ENCODE measurements at regions not wholly inside any gene's neighbourhood (a gene's known extent, or its start where the extent isn't known, plus 50 kb on each side); places are given as distances from the start of the nearest gene placed in this dataset.
"Not testable (repeated sequence)": the region's sequence is repeated elsewhere in the genome, so short reads cannot be mapped to it uniquely, and the experiment has no call there.

- H3K27ac Mint-ChIP-seq, CTCF ChIA-PET, H3K27me3 Mint-ChIP-seq: not testable (repeated sequence)
Observed at GRCh38 chr3:105296182-105296822, 70.4 kb upstream of the ALCAM start.

GRCh38 chr3:105304487-105304886, 62.2 kb upstream of the ALCAM start:
- Mint-ChIP-seq H3K27me3 (no peaks in the 10 kb centered on the region), H3K9me3 (peaks cover 6% of the 10 kb centered on the region), H3K36me3 (no peaks in the 10 kb centered on the region), H3K4me3 (no peak overlapping the region), H3K27ac (no peak overlapping the region), H3K4me1 (no peaks in the 10 kb centered on the region)
- CTCF ChIA-PET, result no interaction called here
- DNase-seq, result no peak

More at GRCh38 chr3:105296182-105296822, 70.4 kb upstream of the ALCAM start:
- H3K9me3 Mint-ChIP-seq, H3K4me3 Mint-ChIP-seq, H3K4me1 Mint-ChIP-seq, DNase-seq, H3K36me3 Mint-ChIP-seq: not testable (repeated sequence)

GRCh38 chr3:105315144-105315543, 51.6 kb upstream of the ALCAM start:
- no peaks in the 10 kb centered on the region for H3K27me3 Mint-ChIP-seq
- H3K9me3 Mint-ChIP-seq, result no peaks in the 10 kb centered on the region
- H3K27ac Mint-ChIP-seq, result no peak overlapping the region
- DNase-seq, result no peak
- no peaks in the 10 kb centered on the region for H3K36me3 Mint-ChIP-seq
- CTCF ChIA-PET, result no interaction called here
- H3K4me3 Mint-ChIP-seq, result no peak overlapping the region
- no peaks in the 10 kb centered on the region for H3K4me1 Mint-ChIP-seq

GRCh38 chr3:105315815-105316214, 50.9 kb upstream of the ALCAM start:
- no peaks in the 10 kb centered on the region for H3K9me3 Mint-ChIP-seq
- DNase-seq, result no peak
- no peak overlapping the region for H3K4me3 Mint-ChIP-seq
- H3K27me3 Mint-ChIP-seq, result no peaks in the 10 kb centered on the region
- H3K27ac Mint-ChIP-seq, result no peak overlapping the region
- CTCF ChIA-PET, result no interaction called here
- no peaks in the 10 kb centered on the region for H3K4me1 Mint-ChIP-seq
- H3K36me3 Mint-ChIP-seq, result no peaks in the 10 kb centered on the region

GRCh38 chr3:105316331-105316730, 50.4 kb upstream of the ALCAM start:
- H3K4me1 Mint-ChIP-seq, result no peaks in the 10 kb centered on the region
- DNase-seq, result no peak
- no peak overlapping the region for H3K4me3 Mint-ChIP-seq
- H3K36me3 Mint-ChIP-seq, result no peaks in the 10 kb centered on the region
- CTCF ChIA-PET, result no interaction called here
- H3K27me3 Mint-ChIP-seq, result no peaks in the 10 kb centered on the region
- no peaks in the 10 kb centered on the region for H3K9me3 Mint-ChIP-seq
- no peak overlapping the region for H3K27ac Mint-ChIP-seq

All from activated naive CD4-positive, alpha-beta T cell treated with anti-CD3 and anti-CD28 coated beads, Interleukin-2, amount 10 ng/mL, durations not matched to agents 7 days and 5 days (primary cell).